Glutamatergic neuron (in vitro differentiated cells): ENCODE measurements at regions not wholly inside any gene's neighbourhood (a gene's known extent, or its start where the extent isn't known, plus 50 kb on each side); places are given as distances from the start of the nearest gene placed in this dataset.

Source experiments
- DNase-seq: peaks from one replicate; pipeline ENCODE4 v3.0.0; 2022
- H3K27ac Mint-ChIP-seq: one replicate; pipeline ENCODE4 v1.8.0; 2020; ENCODE audit warnings: mild to moderate bottlenecking, mixed read lengths, inconsistent platforms; ENCODE audit not compliant: unreplicated experiment
- H3K27me3 Mint-ChIP-seq: one replicate; pipeline ENCODE4 v1.8.0; 2020; ENCODE audit warnings: mild to moderate bottlenecking, moderate library complexity, mixed read lengths, inconsistent platforms; ENCODE audit not compliant: unreplicated experiment
- H3K36me3 Mint-ChIP-seq: one replicate; pipeline ENCODE4 v1.8.0; 2020; ENCODE audit warnings: mild to moderate bottlenecking, mixed read lengths, inconsistent platforms; ENCODE audit not compliant: unreplicated experiment
- H3K4me1 Mint-ChIP-seq: one replicate; pipeline ENCODE4 v1.8.0; 2020; ENCODE audit warnings: mild to moderate bottlenecking, low read depth, mixed read lengths, inconsistent platforms; ENCODE audit not compliant: unreplicated experiment
- H3K4me3 Mint-ChIP-seq: one replicate; pipeline ENCODE4 v1.8.0; 2020; ENCODE audit warnings: mild to moderate bottlenecking, mixed read lengths, inconsistent platforms; ENCODE audit not compliant: unreplicated experiment
- H3K9me3 Mint-ChIP-seq: one replicate; pipeline ENCODE4 v1.8.0; 2020; ENCODE audit warnings: mild to moderate bottlenecking, moderate library complexity, mixed read lengths, inconsistent platforms; ENCODE audit not compliant: unreplicated experiment
- TF ChIP-seq, protein P1 (sequence below): fragments of 200-600 bp; sonication (generic); IDR thresholded peaks from one replicate; pipeline ENCODE4 v1.5.0; 2021; ENCODE audit not compliant: partially characterized antibody, unreplicated experiment

DNA sequence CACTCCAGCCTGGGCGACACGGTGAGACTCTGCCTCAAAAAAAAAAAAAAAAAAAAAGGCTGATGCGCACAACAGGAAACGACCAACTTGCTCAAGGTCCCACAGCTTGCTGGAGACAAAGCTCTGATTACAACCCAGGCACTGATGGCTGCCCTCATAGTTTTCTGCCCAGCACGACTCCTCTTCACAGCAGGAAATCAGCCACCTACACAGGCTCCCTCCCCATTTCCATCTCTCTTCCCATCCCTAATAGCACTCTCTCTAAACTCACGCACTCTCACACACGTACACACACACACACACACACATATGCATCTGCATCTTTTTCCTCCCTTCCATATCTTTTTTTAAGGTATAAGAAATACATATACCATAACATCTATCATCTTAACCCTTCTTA lies 153.5 kb upstream of the SOD1 start:
- Mint-ChIP-seq H3K9me3 (peaks cover 4% of the 10 kb centered on the region), H3K4me3 (no peak overlapping the region), H3K27me3 (peaks cover 3% of the 10 kb centered on the region), H3K4me1 (peaks cover 2% of the 10 kb centered on the region), H3K36me3 (no peaks in the 10 kb centered on the region), H3K27ac (no peak overlapping the region)
- DNase-seq, result no peak
- TF ChIP-seq, protein P1, sequence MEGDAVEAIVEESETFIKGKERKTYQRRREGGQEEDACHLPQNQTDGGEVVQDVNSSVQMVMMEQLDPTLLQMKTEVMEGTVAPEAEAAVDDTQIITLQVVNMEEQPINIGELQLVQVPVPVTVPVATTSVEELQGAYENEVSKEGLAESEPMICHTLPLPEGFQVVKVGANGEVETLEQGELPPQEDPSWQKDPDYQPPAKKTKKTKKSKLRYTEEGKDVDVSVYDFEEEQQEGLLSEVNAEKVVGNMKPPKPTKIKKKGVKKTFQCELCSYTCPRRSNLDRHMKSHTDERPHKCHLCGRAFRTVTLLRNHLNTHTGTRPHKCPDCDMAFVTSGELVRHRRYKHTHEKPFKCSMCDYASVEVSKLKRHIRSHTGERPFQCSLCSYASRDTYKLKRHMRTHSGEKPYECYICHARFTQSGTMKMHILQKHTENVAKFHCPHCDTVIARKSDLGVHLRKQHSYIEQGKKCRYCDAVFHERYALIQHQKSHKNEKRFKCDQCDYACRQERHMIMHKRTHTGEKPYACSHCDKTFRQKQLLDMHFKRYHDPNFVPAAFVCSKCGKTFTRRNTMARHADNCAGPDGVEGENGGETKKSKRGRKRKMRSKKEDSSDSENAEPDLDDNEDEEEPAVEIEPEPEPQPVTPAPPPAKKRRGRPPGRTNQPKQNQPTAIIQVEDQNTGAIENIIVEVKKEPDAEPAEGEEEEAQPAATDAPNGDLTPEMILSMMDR, result no peak

DNA sequence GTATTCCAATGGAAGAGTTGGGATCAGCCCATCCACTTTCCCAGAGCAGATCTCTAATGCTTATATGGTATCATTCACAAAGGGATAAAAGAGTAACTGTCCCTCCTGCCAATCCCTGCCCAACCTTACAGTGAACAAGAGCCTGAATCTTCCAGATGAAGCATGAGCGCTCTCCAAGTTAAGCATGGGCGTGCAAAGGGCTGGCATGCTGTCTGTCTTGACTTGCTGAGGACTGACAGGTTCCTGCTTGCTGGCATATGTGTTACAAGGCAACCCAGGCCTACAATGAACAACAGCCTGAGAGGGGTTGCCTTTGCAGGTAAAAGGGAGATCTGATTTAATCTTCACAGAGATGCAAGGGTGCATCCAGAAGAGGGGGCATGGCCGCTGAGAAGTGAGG lies 155.6 kb upstream of the SOD1 start:
- H3K36me3 Mint-ChIP-seq, result no peaks in the 10 kb centered on the region
- DNase-seq, result no peak
- peaks cover 6% of the 10 kb centered on the region for H3K9me3 Mint-ChIP-seq
- H3K4me3 Mint-ChIP-seq, result no peak overlapping the region
- H3K4me1 Mint-ChIP-seq, result peaks cover 2% of the 10 kb centered on the region
- no peaks in the 10 kb centered on the region for H3K27me3 Mint-ChIP-seq
- TF ChIP-seq, protein P1, result no peak
- H3K27ac Mint-ChIP-seq, result no peak overlapping the region

DNA sequence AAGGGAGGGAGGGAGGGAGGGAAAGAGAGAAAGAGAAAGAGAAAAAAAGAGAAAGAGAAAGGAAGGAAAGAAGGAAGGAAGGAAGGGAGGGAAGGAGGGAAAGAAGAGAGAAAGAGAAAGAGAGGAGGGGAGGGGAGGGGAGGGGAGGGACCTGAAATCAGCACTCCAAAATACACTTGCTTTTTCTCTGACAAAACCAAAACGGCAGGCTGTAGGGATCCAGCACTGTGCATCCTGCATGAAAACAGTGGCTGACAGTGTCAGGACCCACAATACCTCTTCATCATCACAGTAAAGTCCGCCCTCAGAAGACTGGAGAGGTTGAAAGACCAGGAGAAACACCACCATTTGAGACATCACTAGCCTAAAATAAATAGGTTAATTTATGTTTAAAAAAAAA lies 156.0 kb upstream of the SOD1 start:
- H3K36me3 Mint-ChIP-seq, result no peaks in the 10 kb centered on the region
- peaks cover 6% of the 10 kb centered on the region for H3K9me3 Mint-ChIP-seq
- no peak for DNase-seq
- peaks cover 2% of the 10 kb centered on the region for H3K4me1 Mint-ChIP-seq
- TF ChIP-seq, protein P1, result no peak
- no peak overlapping the region for H3K4me3 Mint-ChIP-seq
- no peaks in the 10 kb centered on the region for H3K27me3 Mint-ChIP-seq
- H3K27ac Mint-ChIP-seq, result no peak overlapping the region

DNA sequence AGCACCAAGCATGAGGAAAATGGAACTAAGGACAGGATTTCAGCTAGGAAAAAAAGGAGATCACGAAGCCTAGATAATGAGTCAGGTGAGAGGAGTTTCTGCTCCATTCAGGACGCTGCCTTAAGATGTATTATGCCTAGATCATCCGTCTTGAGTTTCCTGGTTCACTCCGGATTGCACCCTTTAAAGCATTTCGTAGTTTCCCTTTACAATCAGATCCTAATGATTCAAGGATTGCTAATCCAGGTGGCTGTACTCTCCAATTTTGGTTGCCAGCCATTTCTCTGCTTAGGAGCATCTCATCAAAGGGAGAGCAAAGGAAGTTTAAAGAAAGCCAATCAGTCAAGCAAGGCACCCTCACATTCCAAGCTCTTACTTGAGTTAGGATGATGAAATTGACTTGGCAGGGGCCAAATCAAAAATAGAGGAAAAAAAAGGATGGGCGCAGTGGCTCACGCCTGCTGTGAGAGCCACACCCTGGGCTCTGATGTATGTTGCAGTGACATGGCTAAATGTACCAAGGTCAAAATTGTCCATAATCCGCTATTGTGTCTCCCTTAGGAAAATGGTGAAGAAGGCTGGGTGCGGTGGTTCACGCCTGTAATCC lies 156.9 kb upstream of the SOD1 start:
- no peak overlapping the region for H3K27ac Mint-ChIP-seq
- H3K27me3 Mint-ChIP-seq, result peaks cover 2% of the 10 kb centered on the region
- H3K9me3 Mint-ChIP-seq, result peaks cover 6% of the 10 kb centered on the region
- H3K4me1 Mint-ChIP-seq, result peaks cover 9% of the 10 kb centered on the region
- no peak for DNase-seq
- H3K4me3 Mint-ChIP-seq, result no peak overlapping the region
- no peaks in the 10 kb centered on the region for H3K36me3 Mint-ChIP-seq
- TF ChIP-seq, protein P1, result no peak

DNA sequence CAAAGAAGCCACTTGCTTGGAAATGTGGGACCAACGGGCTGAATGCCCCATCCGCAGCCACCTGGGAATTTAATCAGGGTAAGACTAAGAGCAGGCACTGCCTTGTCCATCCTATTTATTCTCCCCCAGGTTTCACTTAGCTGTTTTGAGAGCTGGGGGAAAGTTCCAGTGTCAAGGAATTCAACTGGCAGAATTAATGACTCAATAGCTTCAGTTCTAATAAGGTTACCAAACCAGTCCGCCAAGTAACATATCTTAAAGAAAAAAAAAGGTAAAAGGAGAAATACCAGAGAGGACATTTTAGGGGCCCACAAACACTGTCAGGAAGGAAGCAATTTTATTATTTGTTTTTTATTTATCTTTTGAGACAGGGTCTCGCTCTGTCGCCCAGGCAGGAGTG lies 157.6 kb upstream of the SOD1 start:
- H3K27ac Mint-ChIP-seq, result no peak overlapping the region
- no peak overlapping the region for H3K4me3 Mint-ChIP-seq
- H3K36me3 Mint-ChIP-seq, result no peaks in the 10 kb centered on the region
- peaks cover 6% of the 10 kb centered on the region for H3K9me3 Mint-ChIP-seq
- TF ChIP-seq, protein P1, result no peak
- peaks cover 2% of the 10 kb centered on the region for H3K27me3 Mint-ChIP-seq
- H3K4me1 Mint-ChIP-seq, result peaks cover 12% of the 10 kb centered on the region
- DNase-seq, result no peak
